AG09319 (cell line): ENCODE measurements at regions not wholly inside any gene's neighbourhood (a gene's known extent, or its start where the extent isn't known, plus 50 kb on each side); places are given as distances from the start of the nearest gene placed in this dataset.
"Not testable (repeated sequence)": the region's sequence is repeated elsewhere in the genome, so short reads cannot be mapped to it uniquely, and the experiment has no call there.

Source experiments
- DNase-seq: peaks from one replicate; pipeline ENCODE4 v3.0.0-alpha.2; 2010; ENCODE audit warnings: low read depth; ENCODE audit errors: extremely low read depth
- TF ChIP-seq, protein P1 (sequence below): IDR thresholded peaks from 2 replicates; pipeline ENCODE4 v1.5.1; 2011; ENCODE audit warnings: low read depth, mild to moderate bottlenecking, inconsistent platforms, low read length, moderate library complexity

GRCh38 chr15:69917056-69917455 lies 180.7 kb downstream of the TLE3 start:
- no peak for DNase-seq
- TF ChIP-seq, protein P1, sequence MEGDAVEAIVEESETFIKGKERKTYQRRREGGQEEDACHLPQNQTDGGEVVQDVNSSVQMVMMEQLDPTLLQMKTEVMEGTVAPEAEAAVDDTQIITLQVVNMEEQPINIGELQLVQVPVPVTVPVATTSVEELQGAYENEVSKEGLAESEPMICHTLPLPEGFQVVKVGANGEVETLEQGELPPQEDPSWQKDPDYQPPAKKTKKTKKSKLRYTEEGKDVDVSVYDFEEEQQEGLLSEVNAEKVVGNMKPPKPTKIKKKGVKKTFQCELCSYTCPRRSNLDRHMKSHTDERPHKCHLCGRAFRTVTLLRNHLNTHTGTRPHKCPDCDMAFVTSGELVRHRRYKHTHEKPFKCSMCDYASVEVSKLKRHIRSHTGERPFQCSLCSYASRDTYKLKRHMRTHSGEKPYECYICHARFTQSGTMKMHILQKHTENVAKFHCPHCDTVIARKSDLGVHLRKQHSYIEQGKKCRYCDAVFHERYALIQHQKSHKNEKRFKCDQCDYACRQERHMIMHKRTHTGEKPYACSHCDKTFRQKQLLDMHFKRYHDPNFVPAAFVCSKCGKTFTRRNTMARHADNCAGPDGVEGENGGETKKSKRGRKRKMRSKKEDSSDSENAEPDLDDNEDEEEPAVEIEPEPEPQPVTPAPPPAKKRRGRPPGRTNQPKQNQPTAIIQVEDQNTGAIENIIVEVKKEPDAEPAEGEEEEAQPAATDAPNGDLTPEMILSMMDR = no peak

GRCh38 chr15:69919816-69920215 lies 177.9 kb downstream of the TLE3 start:
- no peak for DNase-seq
- TF ChIP-seq, protein P1 = no peak

DNA sequence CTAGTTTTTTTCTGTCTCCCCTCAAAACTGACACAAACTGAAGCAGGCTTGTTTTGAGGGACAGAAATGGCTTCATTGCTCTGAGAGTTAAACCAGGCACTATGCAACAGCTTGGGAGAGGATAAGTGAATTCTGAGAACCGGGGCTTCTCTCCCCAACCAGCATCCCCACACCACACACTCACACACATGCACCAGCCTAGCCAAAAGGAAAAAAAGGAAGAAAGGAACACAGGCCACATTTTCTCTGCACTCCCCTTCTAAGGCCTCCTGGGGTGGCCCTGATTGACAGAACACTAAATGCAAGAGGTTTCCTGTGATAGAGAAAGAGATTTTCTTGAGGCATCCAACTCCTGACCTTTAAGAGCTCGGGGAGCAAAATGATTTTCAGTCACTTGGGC lies 177.5 kb downstream of the TLE3 start:
- TF ChIP-seq, protein P1 = no peak
- DNase-seq = no peak

DNA sequence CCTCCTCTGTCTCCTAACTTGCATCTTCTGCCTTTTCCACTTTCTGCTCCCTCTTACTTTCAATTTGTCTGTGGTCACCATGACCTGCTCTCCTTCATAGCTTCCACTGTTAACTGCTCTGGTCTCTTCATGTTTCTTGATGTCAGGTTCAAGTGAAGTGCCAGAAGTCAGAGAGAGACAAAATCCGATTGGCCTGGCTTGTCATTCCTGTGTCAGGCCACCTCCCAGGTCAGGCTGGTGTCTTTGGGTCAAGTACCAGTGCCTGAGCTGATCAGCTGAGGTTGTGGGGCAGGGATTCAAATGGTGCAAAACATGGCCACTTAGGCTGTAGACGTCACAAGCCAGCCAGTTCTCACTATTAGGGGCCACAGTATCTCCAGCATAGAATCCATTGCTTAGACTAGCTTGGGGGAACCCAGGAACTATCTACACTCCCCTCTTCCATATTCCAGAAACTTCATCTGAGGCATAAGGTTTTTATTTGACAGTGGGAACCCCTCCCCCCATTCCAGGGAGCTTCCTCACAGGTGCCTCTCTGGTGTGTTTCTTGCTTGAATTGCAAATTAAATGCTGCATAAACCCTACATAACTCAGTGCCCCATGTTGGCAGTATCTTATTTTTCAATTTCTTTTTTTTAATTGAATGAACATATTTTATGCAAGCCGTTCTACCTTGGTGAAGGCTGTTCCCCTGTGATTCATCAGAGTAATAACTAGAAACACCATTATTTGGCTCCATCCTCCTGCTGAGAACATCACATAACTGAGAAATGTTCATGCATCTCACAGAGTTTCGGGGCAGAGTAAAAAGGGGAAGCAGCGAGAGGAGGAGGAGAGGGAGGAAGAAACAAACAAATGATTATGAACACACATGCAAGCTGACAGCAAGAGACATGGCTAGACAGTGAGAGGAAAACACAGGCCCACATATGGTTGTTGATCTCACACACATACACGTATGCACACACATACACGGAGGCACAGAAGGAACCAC lies 175.8 kb downstream of the TLE3 start:
- DNase-seq = no peak
- TF ChIP-seq, protein P1 = no peak

DNA sequence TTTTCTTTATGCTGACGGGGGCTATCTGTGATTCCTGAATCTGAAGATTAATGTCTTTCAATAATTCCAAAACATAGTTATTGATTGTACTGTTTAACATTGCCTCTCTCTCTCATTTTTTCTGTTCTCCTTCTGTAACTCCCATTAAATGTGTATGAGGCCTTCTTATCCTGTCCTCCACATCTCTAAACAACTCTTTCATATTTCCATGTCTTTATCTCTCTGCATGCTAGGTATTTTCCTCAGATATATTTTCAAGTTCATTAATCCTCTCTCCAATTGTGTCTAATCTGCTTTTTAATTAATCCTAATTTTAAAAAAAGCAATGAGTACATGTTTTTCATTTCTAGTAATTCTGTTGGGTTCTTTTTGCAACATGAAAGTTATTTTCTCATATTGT lies 173.2 kb downstream of the TLE3 start:
- TF ChIP-seq, protein P1 = no peak
- no peak for DNase-seq

GRCh38 chr15:69926006-69926405 lies 171.7 kb downstream of the TLE3 start:
- TF ChIP-seq, protein P1 = no peak
- DNase-seq = no peak

GRCh38 chr15:69926721-69927120 lies 171.0 kb downstream of the TLE3 start:
- TF ChIP-seq, protein P1 = no peak
- no peak for DNase-seq

- not testable (repeated sequence) for DNase-seq
These were observed 168.8 kb downstream of the TLE3 start for GRCh38 chr15:69928890-69929289.
